Liver (tissue), 8 donors: ENCODE measurements at regions not wholly inside any gene's neighbourhood (a gene's known extent, or its start where the extent isn't known, plus 50 kb on each side); places are given as distances from the start of the nearest gene placed in this dataset.
"Not testable (repeated sequence)": the region's sequence is repeated elsewhere in the genome, so short reads cannot be mapped to it uniquely, and the experiment has no call there.

Source experiments
- DNase-seq: peaks from one replicate; pipeline ENCODE4 v3.0.0-alpha.2; 2017; ENCODE audit warnings: low spot score
- H3K27ac ChIP-seq, 2 donors: one replicate each; pipeline ENCODE4 v1.7.0; 2013; ENCODE audit warnings: inconsistent platforms in 2 of 2, low read length in 2 of 2, control low read depth in 1 of 2, low read depth in 1 of 2, mild to moderate bottlenecking in 1 of 2
- H3K27me3 ChIP-seq, 4 donors: one replicate each; pipeline versions ENCODE4 v1.6.1 to v1.7.0; 2013; ENCODE audit warnings: low read length in 3 of 4, inconsistent platforms in 1 of 4, mild to moderate bottlenecking in 1 of 4, moderate library complexity in 1 of 4; ENCODE audit not compliant: control insufficient read depth in 4 of 4, insufficient read depth in 4 of 4
- H3K36me3 ChIP-seq, 4 donors: one replicate each; pipeline versions ENCODE4 v1.6.1 to v1.7.0; 2013; ENCODE audit warnings: low read length in 3 of 4, mild to moderate bottlenecking in 3 of 4, low read depth in 1 of 4, moderate library complexity in 1 of 4; ENCODE audit not compliant: control insufficient read depth in 4 of 4, insufficient read depth in 3 of 4
- H3K4me1 ChIP-seq, 4 donors: one replicate each; pipeline versions ENCODE4 v1.6.1 to v1.7.0; 2013; ENCODE audit warnings: low read length in 3 of 4, mild to moderate bottlenecking in 3 of 4, moderate library complexity in 1 of 4; ENCODE audit not compliant: control insufficient read depth in 4 of 4, insufficient read depth in 4 of 4
- H3K4me3 ChIP-seq, 3 donors: one replicate each; pipeline versions ENCODE4 v1.6.1 to v1.7.0; 2013; ENCODE audit warnings: low read length in 3 of 3, control low read depth in 1 of 3, low read depth in 1 of 3, mild to moderate bottlenecking in 1 of 3
- H3K9ac ChIP-seq, 2 donors: one replicate each; pipeline ENCODE4 v1.7.0; 2013; ENCODE audit warnings: low read length in 2 of 2, mild to moderate bottlenecking in 2 of 2, moderate library complexity in 2 of 2, control low read depth in 1 of 2, low read depth in 1 of 2
- H3K9me3 ChIP-seq, 4 donors: one replicate each; pipeline versions ENCODE4 v1.6.1 to v1.7.0; 2013; ENCODE audit warnings: low read length in 3 of 4; ENCODE audit not compliant: control insufficient read depth in 4 of 4
- EGR1 ChIP-seq, 2 donors: IDR thresholded peaks; 2 replicates each; pipeline ENCODE4 v1.6.1; 2016 to 2018; ENCODE audit warnings: antibody characterized with exemption in 2 of 2, low read depth in 2 of 2
- FOXA1 ChIP-seq: IDR thresholded peaks from 2 replicates; pipeline ENCODE4 v1.6.1; 2016; ENCODE audit warnings: antibody characterized with exemption
- FOXA2 ChIP-seq: IDR thresholded peaks from 2 replicates; pipeline ENCODE4 v1.6.1; 2016; ENCODE audit warnings: antibody characterized with exemption
- HNF4A ChIP-seq, 2 donors: conservative IDR thresholded peaks; 2 replicates each; pipeline ENCODE4 v1.6.1; 2016; ENCODE audit warnings: antibody characterized with exemption in 2 of 2, mild to moderate bottlenecking in 2 of 2
- HNF4G ChIP-seq: IDR thresholded peaks from 2 replicates; pipeline ENCODE4 v1.6.1; 2016; ENCODE audit warnings: antibody characterized with exemption
- JUND ChIP-seq, 2 donors: IDR thresholded peaks; 2 replicates each; pipeline ENCODE4 v1.6.1; 2016; ENCODE audit warnings: antibody characterized with exemption in 2 of 2
- NR2F2 ChIP-seq: IDR thresholded peaks from 2 replicates; pipeline ENCODE4 v1.6.1; 2016; ENCODE audit warnings: antibody characterized with exemption
- RAD21 ChIP-seq, 2 donors: IDR thresholded peaks; 2 replicates each; pipeline ENCODE4 v1.6.1; 2016; ENCODE audit warnings: antibody characterized with exemption in 2 of 2, mild to moderate bottlenecking in 2 of 2
- RXRA ChIP-seq, 2 donors: IDR thresholded peaks; 2 replicates each; pipeline ENCODE4 v1.6.1; 2017 to 2018; ENCODE audit warnings: antibody characterized with exemption in 2 of 2, mild to moderate bottlenecking in 1 of 2
- SP1 ChIP-seq: IDR thresholded peaks from 2 replicates; pipeline ENCODE4 v1.6.1; 2018; ENCODE audit warnings: antibody characterized with exemption, mild to moderate bottlenecking
- TAF1 ChIP-seq: conservative IDR thresholded peaks from 2 replicates; pipeline ENCODE4 v1.6.1; 2016; ENCODE audit warnings: antibody characterized with exemption, mild to moderate bottlenecking
- YY1 ChIP-seq: IDR thresholded peaks from 2 replicates; pipeline ENCODE4 v1.6.1; 2016; ENCODE audit warnings: antibody characterized with exemption, mild to moderate bottlenecking
- WGBS: extraction: QIAGEN DNeasy Blood & Tissue Kit; methylation state at CpG from one replicate; pipeline ENCODE4 v1.1.7; 2013; 5-methylcytosine and 5-hydroxymethylcytosine counted together
- TF ChIP-seq, protein P1 (sequence below): IDR thresholded peaks from 2 replicates; pipeline ENCODE4 v1.6.1; 2016; ENCODE audit warnings: antibody characterized with exemption
- TF ChIP-seq, protein P2 (sequence below): IDR thresholded peaks from 2 replicates; pipeline ENCODE4 v1.6.1; 2016; ENCODE audit warnings: antibody characterized with exemption
- TF ChIP-seq, protein P3 (sequence below): fragments of 150-350 bp; IDR thresholded peaks from 2 replicates; pipeline ENCODE4 v1.5.1; 2017; ENCODE audit warnings: improper control_type of control experiment, low read depth, low read length; ENCODE audit not compliant: missing input control
- TF ChIP-seq, protein P4 (sequence below): IDR thresholded peaks from 2 replicates; pipeline ENCODE4 v1.6.1; 2016; ENCODE audit warnings: antibody characterized with exemption, mild to moderate bottlenecking
- donor health status: healthy.
- donor health status: healthy.
- donor health status: healthy.
- donor health status: healthy.
- donor health status: healthy.

DNA sequence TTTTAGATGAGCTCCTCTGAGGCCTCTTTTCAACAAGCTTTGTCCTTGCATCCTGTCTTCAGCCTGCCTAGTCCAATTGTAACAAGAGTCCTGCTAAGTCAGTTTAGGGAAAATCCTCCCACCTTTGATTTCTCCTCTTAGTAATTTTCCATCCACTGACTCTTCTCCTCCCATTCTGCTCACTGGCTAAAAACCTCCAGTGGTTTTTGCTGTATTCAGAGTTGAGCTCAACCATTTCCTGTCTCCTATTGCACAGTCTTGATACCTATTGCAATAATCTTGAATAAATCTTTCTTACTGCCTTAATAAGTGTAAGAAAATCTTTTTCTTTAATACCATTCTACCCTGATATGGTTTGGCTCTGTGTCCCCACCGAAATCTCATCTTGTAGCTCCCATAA, 117.8 kb upstream of the ENPP6 start:
- Histone ChIP-seq H3K27me3 (no peaks in the 10 kb centered on the region), H3K9me3 (peaks cover 0 to 8% (median 2%) of the 10 kb centered on the region in 4 donors), H3K27ac (no peak overlapping the region), H3K9ac (no peak overlapping the region), H3K4me1 (peaks cover 1 to 26% (median 11%) of the 10 kb centered on the region in 4 donors), H3K4me3 (no peak overlapping the region), H3K36me3 (no peaks in the 10 kb centered on the region)
- DNase-seq, result no peak
- TF ChIP-seq, protein P1, sequence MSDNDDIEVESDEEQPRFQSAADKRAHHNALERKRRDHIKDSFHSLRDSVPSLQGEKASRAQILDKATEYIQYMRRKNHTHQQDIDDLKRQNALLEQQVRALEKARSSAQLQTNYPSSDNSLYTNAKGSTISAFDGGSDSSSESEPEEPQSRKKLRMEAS, result no peak
- TF ChIP-seq FOXA1, result no peak
- TF ChIP-seq EGR1 (IDR thresholded peaks at IDR 0.05; ENCODE audit: low read depth in 2 of 2), result no peak
- no peak for TF ChIP-seq YY1
- TF ChIP-seq HNF4A (conservative IDR thresholded peaks at IDR 0.05), result no peak
- TF ChIP-seq, protein P2, sequence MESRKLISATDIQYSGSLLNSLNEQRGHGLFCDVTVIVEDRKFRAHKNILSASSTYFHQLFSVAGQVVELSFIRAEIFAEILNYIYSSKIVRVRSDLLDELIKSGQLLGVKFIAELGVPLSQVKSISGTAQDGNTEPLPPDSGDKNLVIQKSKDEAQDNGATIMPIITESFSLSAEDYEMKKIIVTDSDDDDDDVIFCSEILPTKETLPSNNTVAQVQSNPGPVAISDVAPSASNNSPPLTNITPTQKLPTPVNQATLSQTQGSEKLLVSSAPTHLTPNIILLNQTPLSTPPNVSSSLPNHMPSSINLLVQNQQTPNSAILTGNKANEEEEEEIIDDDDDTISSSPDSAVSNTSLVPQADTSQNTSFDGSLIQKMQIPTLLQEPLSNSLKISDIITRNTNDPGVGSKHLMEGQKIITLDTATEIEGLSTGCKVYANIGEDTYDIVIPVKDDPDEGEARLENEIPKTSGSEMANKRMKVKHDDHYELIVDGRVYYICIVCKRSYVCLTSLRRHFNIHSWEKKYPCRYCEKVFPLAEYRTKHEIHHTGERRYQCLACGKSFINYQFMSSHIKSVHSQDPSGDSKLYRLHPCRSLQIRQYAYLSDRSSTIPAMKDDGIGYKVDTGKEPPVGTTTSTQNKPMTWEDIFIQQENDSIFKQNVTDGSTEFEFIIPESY, result no peak
- no peak for TF ChIP-seq TAF1
- no peak for TF ChIP-seq RAD21 (IDR thresholded peaks at IDR 0.05)
- TF ChIP-seq JUND (IDR thresholded peaks at IDR 0.05), result no peak
- no peak for TF ChIP-seq FOXA2
- TF ChIP-seq, protein P3, sequence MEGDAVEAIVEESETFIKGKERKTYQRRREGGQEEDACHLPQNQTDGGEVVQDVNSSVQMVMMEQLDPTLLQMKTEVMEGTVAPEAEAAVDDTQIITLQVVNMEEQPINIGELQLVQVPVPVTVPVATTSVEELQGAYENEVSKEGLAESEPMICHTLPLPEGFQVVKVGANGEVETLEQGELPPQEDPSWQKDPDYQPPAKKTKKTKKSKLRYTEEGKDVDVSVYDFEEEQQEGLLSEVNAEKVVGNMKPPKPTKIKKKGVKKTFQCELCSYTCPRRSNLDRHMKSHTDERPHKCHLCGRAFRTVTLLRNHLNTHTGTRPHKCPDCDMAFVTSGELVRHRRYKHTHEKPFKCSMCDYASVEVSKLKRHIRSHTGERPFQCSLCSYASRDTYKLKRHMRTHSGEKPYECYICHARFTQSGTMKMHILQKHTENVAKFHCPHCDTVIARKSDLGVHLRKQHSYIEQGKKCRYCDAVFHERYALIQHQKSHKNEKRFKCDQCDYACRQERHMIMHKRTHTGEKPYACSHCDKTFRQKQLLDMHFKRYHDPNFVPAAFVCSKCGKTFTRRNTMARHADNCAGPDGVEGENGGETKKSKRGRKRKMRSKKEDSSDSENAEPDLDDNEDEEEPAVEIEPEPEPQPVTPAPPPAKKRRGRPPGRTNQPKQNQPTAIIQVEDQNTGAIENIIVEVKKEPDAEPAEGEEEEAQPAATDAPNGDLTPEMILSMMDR, result no peak
- no peak for TF ChIP-seq SP1
- 0% methylated on average over 1 of the region's 1 CpG for WGBS

DNA sequence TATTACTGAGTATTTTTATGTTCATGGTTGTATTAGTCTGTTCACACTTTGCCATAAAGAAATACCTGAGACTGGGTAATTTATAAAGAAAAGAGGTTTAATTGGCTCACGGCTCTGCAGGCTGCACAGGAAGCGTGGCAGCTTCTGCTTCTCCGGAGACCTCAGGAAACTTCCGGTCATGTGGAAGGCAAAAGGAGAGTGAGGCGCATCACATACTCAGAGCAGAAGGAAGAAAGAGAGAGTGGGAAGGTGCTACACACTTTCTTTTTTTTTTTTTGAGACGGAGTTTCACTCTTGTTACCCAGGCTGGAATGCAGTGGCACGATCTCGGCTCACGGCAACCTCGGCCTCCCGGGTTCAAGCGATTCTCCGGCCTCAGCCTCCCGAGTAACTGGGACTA, 115.8 kb upstream of the ENPP6 start:
- not testable (repeated sequence) for DNase-seq, H3K9ac ChIP-seq, H3K36me3 ChIP-seq, H3K9me3 ChIP-seq, H3K4me3 ChIP-seq, H3K27me3 ChIP-seq, H3K27ac ChIP-seq
- H3K4me1 ChIP-seq, result peaks cover 1 to 20% (median 9%) of the 10 kb centered on the region in 4 donors
- WGBS, result 88% methylated on average over 14 of the region's 14 CpGs

DNA sequence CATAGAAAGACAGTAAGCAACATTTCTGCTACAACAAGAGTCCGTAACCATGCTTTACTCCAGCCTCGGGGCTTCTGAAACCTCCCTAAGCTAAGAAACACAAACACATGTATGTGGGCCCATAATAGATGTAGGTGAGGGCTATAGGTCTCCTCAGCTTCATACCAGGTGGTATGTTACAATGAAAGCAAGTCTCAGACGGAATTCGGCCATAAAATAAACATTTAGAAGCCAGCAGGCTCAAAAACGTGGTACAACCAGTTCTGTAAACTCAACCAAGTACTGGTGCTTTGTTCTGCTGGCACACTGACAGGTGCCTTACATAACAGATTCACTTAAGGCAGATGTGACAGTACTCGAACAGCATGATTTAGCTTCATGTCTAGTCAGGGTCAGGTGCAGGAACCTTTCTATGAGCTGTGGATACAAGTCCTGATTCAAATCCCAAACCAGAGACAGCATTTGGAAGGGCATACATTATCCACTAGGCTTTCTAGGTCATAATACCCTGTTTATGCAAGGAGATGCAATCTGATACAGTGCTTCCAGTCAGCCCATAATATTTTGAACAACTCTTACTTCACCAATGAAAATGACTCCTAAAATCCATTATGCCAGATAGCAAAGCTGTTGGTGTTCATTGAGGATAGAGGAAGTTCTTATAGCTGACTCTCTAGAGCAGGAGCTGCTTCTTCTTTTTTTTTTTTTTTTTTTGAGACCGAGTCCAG, 113.8 kb upstream of the ENPP6 start:
- H3K4me3 ChIP-seq, result no peak overlapping the region
- TF ChIP-seq NR2F2 (no peak), RXRA (IDR thresholded peaks at IDR 0.05) (peak in 1 of 2 donors; percentile 35), HNF4A (conservative IDR thresholded peaks at IDR 0.05) (peak in 1 of 2 donors; percentile 41), RAD21 (IDR thresholded peaks at IDR 0.05) (peak; percentile 13 to 24), HNF4G (no peak), SP1 (peak; percentile 41), YY1 (peak; percentile 53)
- TF ChIP-seq, protein P4, sequence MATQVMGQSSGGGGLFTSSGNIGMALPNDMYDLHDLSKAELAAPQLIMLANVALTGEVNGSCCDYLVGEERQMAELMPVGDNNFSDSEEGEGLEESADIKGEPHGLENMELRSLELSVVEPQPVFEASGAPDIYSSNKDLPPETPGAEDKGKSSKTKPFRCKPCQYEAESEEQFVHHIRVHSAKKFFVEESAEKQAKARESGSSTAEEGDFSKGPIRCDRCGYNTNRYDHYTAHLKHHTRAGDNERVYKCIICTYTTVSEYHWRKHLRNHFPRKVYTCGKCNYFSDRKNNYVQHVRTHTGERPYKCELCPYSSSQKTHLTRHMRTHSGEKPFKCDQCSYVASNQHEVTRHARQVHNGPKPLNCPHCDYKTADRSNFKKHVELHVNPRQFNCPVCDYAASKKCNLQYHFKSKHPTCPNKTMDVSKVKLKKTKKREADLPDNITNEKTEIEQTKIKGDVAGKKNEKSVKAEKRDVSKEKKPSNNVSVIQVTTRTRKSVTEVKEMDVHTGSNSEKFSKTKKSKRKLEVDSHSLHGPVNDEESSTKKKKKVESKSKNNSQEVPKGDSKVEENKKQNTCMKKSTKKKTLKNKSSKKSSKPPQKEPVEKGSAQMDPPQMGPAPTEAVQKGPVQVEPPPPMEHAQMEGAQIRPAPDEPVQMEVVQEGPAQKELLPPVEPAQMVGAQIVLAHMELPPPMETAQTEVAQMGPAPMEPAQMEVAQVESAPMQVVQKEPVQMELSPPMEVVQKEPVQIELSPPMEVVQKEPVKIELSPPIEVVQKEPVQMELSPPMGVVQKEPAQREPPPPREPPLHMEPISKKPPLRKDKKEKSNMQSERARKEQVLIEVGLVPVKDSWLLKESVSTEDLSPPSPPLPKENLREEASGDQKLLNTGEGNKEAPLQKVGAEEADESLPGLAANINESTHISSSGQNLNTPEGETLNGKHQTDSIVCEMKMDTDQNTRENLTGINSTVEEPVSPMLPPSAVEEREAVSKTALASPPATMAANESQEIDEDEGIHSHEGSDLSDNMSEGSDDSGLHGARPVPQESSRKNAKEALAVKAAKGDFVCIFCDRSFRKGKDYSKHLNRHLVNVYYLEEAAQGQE, result peak; percentile 19
- TF ChIP-seq, protein P2, result peak; percentile 24

More for the DNA sequence above, 113.8 kb upstream of the ENPP6 start:
- DNase-seq, result no peak
- H3K27me3 ChIP-seq, result no peaks in the 10 kb centered on the region
- WGBS, result 49% methylated on average over 7 of the region's 7 CpGs
- no peak overlapping the region for H3K9ac ChIP-seq
- H3K27ac ChIP-seq, result peak overlapping the region; percentile 35 to 64
- H3K36me3 ChIP-seq, result no peaks in the 10 kb centered on the region
- H3K4me1 ChIP-seq, result peaks cover 1 to 20% (median 9%) of the 10 kb centered on the region in 4 donors
- no peaks in the 10 kb centered on the region for H3K9me3 ChIP-seq
